ENCODE measurements at regions not wholly inside any gene's neighbourhood (a gene's known extent, or its start where the extent isn't known, plus 50 kb on each side); places are given as distances from the start of the nearest gene placed in this dataset.

DNA sequence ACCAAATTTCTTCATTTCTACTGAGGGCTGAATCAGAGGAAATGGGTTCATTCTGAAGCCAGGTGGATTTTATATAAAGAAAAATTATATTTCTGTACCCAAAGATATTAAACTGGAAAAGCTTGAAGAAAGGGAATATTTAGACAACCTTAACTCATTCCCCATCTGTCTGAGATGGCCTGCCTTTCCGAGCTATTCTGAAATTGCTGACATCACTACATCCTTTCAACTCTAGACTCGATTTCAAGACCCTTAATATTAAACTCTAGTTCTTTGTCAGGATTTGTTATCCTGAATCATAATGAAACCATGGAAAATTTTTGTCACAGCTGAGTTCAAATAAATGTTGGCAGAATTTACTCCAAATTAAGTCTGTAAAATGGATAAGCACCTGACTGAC is 818.5 kb upstream of the SEMA6A start:
- Mint-ChIP-seq H3K4me1 (ENCODE audit: low read depth) (no peaks in the 10 kb centered on the region), H3K27ac (ENCODE audit: unreplicated experiment) (no peak overlapping the region), H3K4me3 (ENCODE audit: unreplicated experiment) (no peak overlapping the region), H3K9me3 (ENCODE audit: low read depth) (peaks cover 5% of the 10 kb centered on the region), H3K27me3 (ENCODE audit: low read depth) (no peaks in the 10 kb centered on the region), H3K36me3 (ENCODE audit: low read depth) (no peaks in the 10 kb centered on the region)
- DNase-seq (ENCODE audit: low spot score), result no peak
- TF ChIP-seq, protein P1, sequence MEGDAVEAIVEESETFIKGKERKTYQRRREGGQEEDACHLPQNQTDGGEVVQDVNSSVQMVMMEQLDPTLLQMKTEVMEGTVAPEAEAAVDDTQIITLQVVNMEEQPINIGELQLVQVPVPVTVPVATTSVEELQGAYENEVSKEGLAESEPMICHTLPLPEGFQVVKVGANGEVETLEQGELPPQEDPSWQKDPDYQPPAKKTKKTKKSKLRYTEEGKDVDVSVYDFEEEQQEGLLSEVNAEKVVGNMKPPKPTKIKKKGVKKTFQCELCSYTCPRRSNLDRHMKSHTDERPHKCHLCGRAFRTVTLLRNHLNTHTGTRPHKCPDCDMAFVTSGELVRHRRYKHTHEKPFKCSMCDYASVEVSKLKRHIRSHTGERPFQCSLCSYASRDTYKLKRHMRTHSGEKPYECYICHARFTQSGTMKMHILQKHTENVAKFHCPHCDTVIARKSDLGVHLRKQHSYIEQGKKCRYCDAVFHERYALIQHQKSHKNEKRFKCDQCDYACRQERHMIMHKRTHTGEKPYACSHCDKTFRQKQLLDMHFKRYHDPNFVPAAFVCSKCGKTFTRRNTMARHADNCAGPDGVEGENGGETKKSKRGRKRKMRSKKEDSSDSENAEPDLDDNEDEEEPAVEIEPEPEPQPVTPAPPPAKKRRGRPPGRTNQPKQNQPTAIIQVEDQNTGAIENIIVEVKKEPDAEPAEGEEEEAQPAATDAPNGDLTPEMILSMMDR (IDR thresholded peaks at IDR 0.05), result no peak

DNA sequence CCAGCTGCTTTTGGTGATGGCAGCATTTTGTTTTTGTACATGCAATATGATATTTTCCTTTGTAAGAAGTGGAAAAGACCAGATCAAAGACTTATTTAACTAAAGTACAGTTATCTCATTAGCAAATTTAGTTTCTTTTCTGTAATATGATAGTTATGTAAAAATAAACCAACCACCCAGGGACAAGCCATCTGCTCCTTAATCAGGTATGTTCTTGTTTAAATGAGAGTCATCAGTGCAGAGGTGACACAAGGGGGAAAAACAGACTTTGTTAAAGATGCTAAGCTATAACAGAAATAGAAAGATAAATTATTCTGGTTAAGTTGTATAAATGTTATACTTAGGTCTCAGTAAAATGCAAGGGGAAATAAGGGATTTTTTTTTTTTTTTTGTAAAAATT is 805.7 kb upstream of the SEMA6A start:
- Mint-ChIP-seq H3K4me3 (ENCODE audit: unreplicated experiment) (no peak overlapping the region), H3K27me3 (ENCODE audit: low read depth) (no peaks in the 10 kb centered on the region), H3K4me1 (ENCODE audit: low read depth) (no peaks in the 10 kb centered on the region), H3K36me3 (ENCODE audit: low read depth) (no peaks in the 10 kb centered on the region), H3K27ac (ENCODE audit: unreplicated experiment) (no peak overlapping the region), H3K9me3 (ENCODE audit: low read depth) (peaks cover 2% of the 10 kb centered on the region)
- no peak for DNase-seq (ENCODE audit: low spot score)
- TF ChIP-seq, protein P1 (IDR thresholded peaks at IDR 0.05), result no peak

DNA sequence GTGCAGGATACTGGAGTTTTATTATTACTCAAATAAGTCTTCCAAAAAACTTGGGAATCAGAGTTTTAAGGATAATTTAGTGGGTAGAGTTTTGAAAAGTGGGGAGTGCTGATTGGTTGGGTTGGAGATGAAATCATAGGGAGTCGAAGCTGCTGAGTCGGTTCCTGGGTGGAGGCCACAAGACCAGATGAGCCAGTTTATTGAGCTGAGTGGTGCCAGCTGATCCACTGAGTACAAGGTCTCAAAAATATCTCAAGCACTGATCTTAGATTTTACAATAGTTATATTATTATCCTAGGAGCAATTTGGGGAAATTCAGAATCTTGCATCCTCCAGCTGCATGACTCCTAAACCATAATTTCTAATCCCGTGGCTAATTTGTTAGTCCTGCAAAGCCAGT is 804.9 kb upstream of the SEMA6A start:
- DNase-seq (ENCODE audit: low spot score), result no peak
- TF ChIP-seq, protein P1 (IDR thresholded peaks at IDR 0.05), result no peak
- Mint-ChIP-seq H3K36me3 (ENCODE audit: low read depth) (no peaks in the 10 kb centered on the region), H3K4me1 (ENCODE audit: low read depth) (no peaks in the 10 kb centered on the region), H3K9me3 (ENCODE audit: low read depth) (no peaks in the 10 kb centered on the region), H3K27ac (ENCODE audit: unreplicated experiment) (no peak overlapping the region), H3K4me3 (ENCODE audit: unreplicated experiment) (no peak overlapping the region), H3K27me3 (ENCODE audit: low read depth) (no peaks in the 10 kb centered on the region)

DNA sequence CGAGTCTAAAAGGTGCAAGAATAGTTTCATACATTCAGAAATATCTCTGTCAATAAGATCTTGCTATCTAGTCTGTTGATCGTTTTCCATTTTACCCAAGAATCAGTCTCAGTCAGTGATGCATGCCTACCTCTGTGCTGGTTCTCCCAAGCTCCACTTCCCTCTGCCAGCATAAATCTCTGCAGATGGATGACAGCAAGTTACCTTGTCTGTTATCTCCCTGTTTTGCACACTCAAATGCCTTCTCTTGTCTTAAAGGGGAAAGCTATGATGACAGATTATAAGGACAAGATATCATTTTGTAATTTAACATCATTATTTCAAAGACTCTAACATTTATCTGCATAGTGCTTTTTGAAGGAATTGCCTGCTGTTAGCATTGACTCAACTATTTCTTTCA is 802.1 kb upstream of the SEMA6A start:
- no peaks in the 10 kb centered on the region for H3K27me3 Mint-ChIP-seq (ENCODE audit: low read depth)
- no peaks in the 10 kb centered on the region for H3K4me1 Mint-ChIP-seq (ENCODE audit: low read depth)
- H3K9me3 Mint-ChIP-seq (ENCODE audit: low read depth), result peaks cover 10% of the 10 kb centered on the region
- H3K36me3 Mint-ChIP-seq (ENCODE audit: low read depth), result peaks cover 2% of the 10 kb centered on the region
- H3K27ac Mint-ChIP-seq (ENCODE audit: unreplicated experiment), result no peak overlapping the region
- DNase-seq (ENCODE audit: low spot score), result no peak
- no peak overlapping the region for H3K4me3 Mint-ChIP-seq (ENCODE audit: unreplicated experiment)
- TF ChIP-seq, protein P1 (IDR thresholded peaks at IDR 0.05), result no peak

DNA sequence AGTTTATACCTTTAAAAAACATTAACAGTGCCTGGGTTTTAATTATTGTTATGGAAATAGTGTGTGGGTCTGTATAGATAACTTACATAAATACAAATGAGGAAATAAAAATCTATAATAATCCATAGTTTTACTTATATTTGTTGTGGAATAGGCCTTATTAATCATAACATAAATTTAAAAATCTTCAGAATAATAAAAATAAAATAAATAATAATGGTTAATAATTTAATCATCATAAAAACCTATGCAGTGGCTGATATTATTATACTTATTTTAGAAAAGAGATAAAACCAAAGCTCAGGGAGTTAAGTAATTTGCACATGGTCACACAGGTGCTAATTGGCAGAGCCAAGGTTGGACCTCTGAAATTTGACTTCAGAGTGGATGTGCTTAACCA is 785.3 kb upstream of the SEMA6A start:
- DNase-seq (ENCODE audit: low spot score), result no peak
- H3K9me3 Mint-ChIP-seq (ENCODE audit: low read depth), result peaks cover 5% of the 10 kb centered on the region
- no peaks in the 10 kb centered on the region for H3K36me3 Mint-ChIP-seq (ENCODE audit: low read depth)
- no peak overlapping the region for H3K27ac Mint-ChIP-seq (ENCODE audit: unreplicated experiment)
- no peaks in the 10 kb centered on the region for H3K27me3 Mint-ChIP-seq (ENCODE audit: low read depth)
- no peak overlapping the region for H3K4me3 Mint-ChIP-seq (ENCODE audit: unreplicated experiment)
- TF ChIP-seq, protein P1 (IDR thresholded peaks at IDR 0.05), result no peak
- no peaks in the 10 kb centered on the region for H3K4me1 Mint-ChIP-seq (ENCODE audit: low read depth)
